Esophagus mucosa (tissue), 1 donor: ENCODE measurements at regions not wholly inside any gene's neighbourhood (a gene's known extent, or its start where the extent isn't known, plus 50 kb on each side); places are given as distances from the start of the nearest gene placed in this dataset.

Source experiments
- ATAC-seq: fragments of 200-7000 bp; cut with Tn5 transposase; one replicate; pipeline ENCODE4 v1.9.1; 2020
- donor health status: DM: yes; HTN: yes; CAD: no.

DNA sequence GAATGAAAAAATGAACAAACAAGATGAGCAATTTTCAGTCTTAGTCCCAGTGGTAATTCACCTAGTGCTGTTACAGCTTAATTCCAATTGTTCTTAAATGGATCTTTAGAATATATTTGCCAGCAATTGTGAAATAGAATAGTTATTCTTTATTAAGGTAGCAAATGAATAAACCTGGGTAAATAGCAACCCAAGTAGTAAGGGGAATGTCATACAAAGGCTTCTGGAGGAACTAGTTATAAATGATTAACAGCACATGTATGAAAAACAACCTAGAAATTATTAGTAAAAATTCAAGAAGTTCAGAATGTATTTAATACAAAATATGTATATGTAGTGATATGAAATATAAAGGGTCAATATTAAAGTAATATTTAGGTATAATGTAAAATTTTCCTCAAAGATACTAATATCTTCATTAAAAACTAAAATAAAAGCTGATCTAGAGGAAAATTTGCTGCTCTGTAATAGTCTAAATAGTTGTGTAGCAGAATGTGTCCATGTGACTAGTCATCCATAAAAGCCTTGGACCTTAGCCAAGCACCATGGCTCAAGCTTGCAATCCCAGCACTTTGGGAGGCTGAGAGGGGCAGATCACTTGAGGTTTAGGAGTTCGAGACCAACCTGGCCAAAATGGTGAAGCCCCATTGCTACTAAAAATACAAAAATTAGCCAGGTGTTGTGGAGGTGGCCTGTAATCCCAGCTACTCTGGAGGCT is 535.9 kb upstream of the ATXN8OS start:
- ATAC-seq: no peak

GRCh38 chr13:69567514-69567913 is 540.1 kb upstream of the ATXN8OS start:
- no peak for ATAC-seq

- no peak for ATAC-seq
Observed at GRCh38 chr13:69566104-69566716, 541.4 kb upstream of the ATXN8OS start.

DNA sequence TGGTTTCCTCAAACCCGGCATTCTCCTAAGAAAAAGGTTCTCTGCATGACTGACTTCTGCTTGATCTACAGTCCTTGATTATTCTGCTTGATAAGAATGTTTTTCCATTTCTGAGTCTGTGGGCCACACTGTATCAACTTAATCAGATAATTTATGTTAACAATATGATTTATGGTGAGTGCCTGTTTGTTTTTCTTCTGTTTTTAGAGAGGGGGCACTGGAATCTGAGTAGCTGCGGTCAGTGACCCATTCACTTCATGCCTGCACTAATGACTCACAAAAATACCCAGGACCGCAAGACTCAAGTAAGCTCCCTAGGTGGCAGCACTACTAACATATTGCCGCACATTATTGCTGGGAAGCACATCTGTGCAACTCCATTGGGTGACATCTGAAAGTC is 542.3 kb upstream of the ATXN8OS start:
- no peak for ATAC-seq

DNA sequence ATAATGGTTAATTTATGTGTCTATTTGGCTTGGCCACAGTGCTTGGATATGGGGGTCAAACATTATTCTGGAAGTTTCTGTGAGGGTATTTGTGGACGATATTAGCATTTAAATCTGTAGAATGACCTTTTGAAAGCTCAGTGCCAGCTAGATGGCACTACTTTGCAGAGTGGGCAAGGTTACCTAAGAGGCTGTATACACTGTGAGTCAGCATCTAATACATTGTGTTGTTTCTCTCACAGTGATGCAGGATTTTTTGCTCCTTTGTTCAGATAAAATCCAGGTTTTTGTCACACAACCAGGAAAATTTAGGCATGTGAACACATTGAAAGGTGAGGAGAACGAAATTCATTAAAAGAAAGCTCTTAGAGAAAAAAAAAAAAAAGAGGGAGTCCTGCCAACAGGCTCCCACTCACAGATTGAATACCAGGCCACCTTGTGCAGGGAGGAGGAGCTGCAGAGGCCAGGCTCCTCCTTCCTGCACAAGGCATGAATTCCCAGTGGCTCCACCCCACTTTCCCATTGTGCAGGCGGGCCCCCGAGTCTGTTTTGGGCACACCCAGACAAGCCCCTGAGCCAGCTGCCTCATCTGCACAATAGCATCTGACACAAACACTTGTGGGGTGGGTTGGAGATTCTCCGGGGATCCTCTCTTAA is 551.0 kb upstream of the ATXN8OS start:
- no peak for ATAC-seq

DNA sequence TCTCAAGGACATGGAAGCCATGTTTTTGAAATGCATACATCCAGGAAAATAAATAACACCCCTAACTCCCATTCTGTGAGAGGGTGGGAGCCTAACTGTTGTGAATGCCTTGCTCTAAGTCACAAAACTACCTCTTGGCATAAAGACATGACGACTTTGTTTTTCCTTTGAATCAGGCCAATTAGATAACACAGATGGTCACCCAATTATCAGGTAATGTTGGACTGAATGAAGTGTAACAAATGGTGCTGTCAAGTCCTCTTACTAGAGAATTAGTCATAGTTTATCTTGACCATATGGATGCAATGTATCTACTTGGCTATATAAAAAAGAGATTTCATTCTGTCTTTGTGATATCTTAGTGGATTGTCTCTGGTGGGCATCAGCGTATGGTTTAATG is 553.6 kb upstream of the ATXN8OS start:
- no peak for ATAC-seq

DNA sequence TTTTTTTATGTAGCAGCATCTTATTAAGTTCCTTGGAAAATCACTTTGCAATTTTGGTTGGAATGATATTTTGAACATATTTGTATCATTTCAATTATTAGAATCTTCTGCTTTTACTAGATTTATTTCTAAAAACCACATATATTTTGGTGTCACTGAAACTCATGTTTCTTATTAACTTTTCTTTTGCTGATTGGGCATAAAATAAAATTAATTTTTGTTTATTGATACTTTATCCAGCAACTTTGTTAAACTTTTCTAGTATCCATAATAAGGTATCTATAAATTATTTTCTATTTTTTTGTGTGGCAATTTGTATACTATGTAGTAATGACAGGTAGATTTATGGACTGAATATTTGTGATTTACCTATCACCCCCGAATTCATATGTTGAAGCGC is 556.4 kb upstream of the ATXN8OS start:
- no peak for ATAC-seq

DNA sequence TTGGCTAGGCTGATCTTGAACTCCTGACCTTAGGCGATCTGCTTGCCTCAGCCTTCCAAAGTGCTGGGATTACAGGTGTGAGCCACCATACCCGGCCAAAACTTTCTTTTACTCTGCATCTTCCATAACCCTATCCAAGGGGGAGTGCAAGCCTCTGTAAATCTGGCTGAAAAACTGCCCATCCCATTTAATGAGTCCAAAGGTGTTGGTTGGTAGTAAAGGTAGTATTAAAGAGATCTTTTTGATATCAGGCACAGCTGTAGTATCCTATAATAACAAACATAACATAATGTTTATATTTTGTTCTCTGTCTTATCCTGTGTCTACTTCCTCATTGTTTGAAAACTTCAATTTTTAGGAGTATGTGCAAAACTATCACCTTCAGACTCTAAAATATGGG is 559.8 kb upstream of the ATXN8OS start:
- ATAC-seq: no peak

DNA sequence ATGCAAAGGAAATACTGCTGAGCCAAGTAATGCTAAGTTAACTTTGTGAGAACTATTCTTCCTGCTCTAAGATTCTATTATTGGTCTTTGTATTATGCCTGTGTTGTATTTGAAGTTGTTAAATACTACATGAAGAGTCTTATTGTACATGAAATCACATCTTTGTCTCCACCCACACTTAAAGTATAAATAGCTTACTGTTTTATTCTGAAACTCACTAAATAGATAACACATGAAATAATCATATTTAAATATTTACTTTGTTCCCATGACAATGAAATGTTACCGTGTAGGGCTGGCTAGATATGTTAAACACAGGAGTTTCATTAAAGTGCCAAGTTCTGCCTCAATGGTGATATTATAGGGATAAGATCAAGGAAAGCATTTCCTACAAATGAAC is 562.1 kb upstream of the ATXN8OS start:
- ATAC-seq: no peak

DNA sequence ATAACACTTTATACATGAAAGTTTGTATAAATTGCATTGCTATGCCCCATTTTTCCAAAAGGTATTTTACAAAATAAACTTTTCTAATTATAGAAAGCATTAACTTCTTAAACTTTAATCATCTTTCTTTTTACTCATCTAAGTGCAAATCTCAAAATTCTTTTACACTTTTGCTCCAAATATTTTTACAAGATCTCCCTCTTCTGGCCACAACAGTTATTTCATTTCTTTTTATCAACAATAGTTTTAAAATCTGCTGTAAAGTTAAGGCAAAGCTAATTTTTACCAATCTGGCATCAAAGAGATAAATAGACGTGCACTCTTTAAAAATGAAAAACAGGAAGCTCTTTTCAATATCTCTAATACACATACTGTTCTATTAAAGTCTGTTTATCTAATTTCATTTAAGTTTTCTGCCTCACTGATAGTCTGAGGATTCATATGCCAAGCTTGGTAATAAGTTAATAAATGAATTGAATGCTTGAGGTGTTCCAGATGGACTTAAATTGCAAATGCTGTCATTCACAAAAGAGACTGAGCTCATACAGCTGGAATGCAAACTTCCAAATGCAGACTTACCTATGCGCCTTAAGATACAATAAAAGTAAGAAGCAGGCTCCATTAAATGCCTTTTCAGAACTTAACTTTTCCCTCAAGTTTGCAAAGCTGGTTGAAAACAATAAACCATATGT is 583.0 kb upstream of the ATXN8OS start:
- no peak for ATAC-seq

GRCh38 chr13:69496981-69497380 is 610.6 kb upstream of the ATXN8OS start:
- no peak for ATAC-seq

- ATAC-seq: no peak
Observed at GRCh38 chr13:69495096-69495495, 612.5 kb upstream of the ATXN8OS start.

DNA sequence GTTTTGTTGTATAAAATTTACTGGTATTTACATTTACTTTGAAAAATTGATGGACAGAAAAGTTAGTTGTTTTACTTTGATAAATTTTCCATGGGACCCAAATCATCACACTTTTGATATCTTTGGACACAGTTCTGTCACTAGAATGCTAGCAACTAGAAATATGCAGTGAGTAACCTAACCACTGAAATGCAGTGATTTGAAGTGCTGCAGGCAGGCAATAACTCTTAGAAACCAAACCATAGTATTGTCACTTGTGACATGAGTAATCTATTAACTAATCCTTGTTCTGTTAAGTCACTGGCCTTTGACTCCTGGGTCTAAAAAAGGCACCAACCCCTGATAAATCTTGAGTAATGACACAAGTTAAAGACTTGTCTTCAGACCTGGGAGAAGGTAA is 620.0 kb upstream of the ATXN8OS start:
- no peak for ATAC-seq

- ATAC-seq: no peak
Observed at GRCh38 chr13:69485991-69486592, 621.5 kb upstream of the ATXN8OS start.

GRCh38 chr13:69477451-69477850 is 630.2 kb upstream of the ATXN8OS start:
- ATAC-seq: no peak

DNA sequence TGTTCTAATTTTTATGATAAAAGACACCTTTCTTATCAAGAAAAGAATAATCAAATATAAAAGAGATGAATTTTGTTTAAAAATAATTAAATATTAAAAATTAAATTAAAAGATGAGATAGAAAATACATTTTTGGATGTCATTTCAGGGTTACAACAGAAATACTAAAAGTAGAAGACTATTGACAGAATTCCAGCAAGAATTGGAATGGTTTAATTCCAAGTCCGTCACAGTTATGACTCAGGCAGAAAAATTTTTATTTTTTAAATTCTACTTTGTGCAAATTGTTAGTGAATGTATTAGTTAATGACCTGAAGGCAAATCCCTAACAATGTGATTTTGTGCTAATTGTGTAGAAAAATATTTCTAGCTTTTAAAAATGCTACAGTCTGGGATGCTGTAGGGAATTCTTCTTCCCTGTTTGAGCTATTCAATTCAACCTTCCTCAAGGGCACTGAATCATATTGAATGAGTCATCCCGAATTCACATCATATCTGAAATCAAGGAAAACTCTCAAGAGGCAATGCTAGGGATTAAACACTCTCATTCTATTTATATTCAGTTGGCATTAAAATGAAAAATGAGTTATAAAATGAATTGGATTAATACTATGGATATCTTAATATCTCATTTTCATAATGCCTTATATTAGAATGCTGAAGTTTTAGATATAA is 633.5 kb upstream of the ATXN8OS start:
- no peak for ATAC-seq

- ATAC-seq: no peak
Observed at GRCh38 chr13:69468624-69469023, 639.0 kb upstream of the ATXN8OS start.

DNA sequence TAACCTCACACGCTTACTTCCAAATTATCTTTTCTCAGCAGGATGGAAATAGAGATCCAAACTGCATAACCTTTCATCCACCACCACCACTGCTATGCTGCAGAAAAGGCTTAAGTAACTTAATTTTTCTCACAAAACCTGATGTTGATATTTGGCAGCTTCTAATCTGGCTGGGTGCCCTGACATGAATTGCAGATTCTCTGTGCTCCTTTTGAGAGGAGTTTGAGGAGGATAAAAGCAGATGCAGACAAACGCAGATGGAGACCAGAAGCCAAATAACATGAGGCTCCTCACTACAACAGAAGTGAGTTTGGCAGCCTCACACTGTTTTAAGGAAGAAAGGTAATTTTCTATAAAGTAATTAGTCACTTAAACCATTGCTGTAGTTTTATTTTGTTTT is 646.2 kb upstream of the ATXN8OS start:
- ATAC-seq: no peak

DNA sequence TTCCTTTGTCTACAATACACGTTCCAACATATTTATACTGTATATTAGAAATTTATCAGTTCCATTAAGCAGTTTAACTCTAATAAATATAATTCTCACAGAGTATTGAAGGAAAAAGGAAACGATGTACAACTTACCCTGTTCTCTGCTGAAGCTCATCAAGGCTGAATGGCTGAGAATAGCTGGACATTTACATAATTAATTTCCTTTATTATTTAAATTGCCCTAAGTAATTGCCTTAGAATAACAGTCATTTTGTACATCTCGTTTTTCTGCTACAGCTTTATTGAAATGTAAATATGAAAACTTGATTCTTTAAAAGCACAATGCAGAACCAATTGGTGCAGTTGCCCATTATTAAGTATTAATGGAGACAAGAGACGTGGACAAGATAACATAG is 648.3 kb upstream of the ATXN8OS start:
- ATAC-seq: no peak

DNA sequence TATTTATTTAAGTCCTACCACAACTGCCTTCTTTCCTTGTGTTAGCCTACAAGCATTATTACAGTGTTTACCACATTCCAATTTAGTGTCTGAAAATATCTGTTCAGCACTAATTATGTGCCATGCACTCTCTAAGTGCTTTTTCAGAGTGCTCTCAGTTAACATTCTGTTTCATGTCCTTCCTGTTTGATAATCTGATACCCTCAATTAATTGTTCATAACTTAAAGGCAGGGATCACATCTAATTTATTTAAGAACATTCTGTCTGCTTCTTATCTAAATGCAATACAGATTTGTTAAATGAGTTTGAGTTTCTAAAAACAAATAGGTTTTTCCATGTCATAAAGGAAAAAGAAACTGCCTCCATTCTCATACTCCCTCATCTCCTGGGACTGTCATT is 649.6 kb upstream of the ATXN8OS start:
- ATAC-seq: no peak

- no peak for ATAC-seq
Observed at GRCh38 chr13:69450245-69450644, 657.4 kb upstream of the ATXN8OS start.

DNA sequence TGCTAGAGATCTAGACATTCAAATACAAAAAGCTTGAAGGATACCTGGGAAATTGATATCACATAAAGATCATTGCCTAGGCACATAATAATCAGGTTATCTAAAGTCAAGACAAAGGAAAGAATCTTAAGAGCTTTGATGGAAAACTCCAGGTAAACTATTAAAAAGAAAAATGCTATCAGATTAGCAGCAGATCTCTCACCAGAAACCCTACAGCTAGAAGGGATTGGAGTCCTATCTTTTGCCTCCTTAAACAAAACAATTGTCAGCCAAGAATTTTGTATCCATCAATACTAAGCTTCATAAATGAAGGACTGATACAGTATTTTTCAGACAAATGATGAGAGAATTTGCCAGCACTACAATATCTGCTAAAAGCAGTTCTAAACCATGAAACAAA is 682.4 kb upstream of the ATXN8OS start:
- no peak for ATAC-seq

GRCh38 chr13:69423844-69424243 is 683.8 kb upstream of the ATXN8OS start:
- no peak for ATAC-seq
